Progenitor cell of endocrine pancreas (in vitro differentiated cells): ENCODE measurements at regions not wholly inside any gene's neighbourhood (a gene's known extent, or its start where the extent isn't known, plus 50 kb on each side); places are given as distances from the start of the nearest gene placed in this dataset.

Experiments used
- DNase-seq: peaks from one replicate; pipeline ENCODE4 v3.0.0; 2021; ENCODE audit warnings: low spot score; ENCODE audit not compliant: unreplicated experiment
- H3K27ac Mint-ChIP-seq: 2 replicates; pipeline ENCODE4 v1.8.0; 2021; ENCODE audit warnings: mild to moderate bottlenecking, moderate library complexity, mixed read lengths
- H3K27me3 Mint-ChIP-seq: 2 replicates; pipeline ENCODE4 v1.8.0; 2021; ENCODE audit warnings: mixed read lengths
- H3K36me3 Mint-ChIP-seq: 2 replicates; pipeline ENCODE4 v1.8.0; 2022; ENCODE audit warnings: mixed read lengths; ENCODE audit not compliant: insufficient read depth
- H3K4me1 Mint-ChIP-seq: 2 replicates; pipeline ENCODE4 v1.8.0; 2021; ENCODE audit warnings: low read depth, mixed read lengths
- H3K4me3 Mint-ChIP-seq: 2 replicates; pipeline ENCODE4 v1.8.0; 2021; ENCODE audit warnings: low read depth, mild to moderate bottlenecking, moderate library complexity, mixed read lengths
- H3K9me3 Mint-ChIP-seq: 2 replicates; pipeline ENCODE4 v1.8.0; 2021; ENCODE audit warnings: low read depth, mixed read lengths
- TF ChIP-seq, protein P1 (sequence below): fragments of 200-600 bp; sonication (generic); IDR thresholded peaks from one replicate; pipeline ENCODE4 v1.5.0; 2021; ENCODE audit warnings: antibody characterized with exemption, mild to moderate bottlenecking; ENCODE audit not compliant: unreplicated experiment

GRCh38 chr9:29648132-29648531 is 2074.9 kb upstream of the C9orf72 start:
- Mint-ChIP-seq H3K4me1 (no peaks in the 10 kb centered on the region), H3K27ac (no peak overlapping the region), H3K4me3 (no peak overlapping the region), H3K27me3 (no peaks in the 10 kb centered on the region), H3K9me3 (no peaks in the 10 kb centered on the region), H3K36me3 (no peaks in the 10 kb centered on the region)
- no peak for DNase-seq
- TF ChIP-seq, protein P1, sequence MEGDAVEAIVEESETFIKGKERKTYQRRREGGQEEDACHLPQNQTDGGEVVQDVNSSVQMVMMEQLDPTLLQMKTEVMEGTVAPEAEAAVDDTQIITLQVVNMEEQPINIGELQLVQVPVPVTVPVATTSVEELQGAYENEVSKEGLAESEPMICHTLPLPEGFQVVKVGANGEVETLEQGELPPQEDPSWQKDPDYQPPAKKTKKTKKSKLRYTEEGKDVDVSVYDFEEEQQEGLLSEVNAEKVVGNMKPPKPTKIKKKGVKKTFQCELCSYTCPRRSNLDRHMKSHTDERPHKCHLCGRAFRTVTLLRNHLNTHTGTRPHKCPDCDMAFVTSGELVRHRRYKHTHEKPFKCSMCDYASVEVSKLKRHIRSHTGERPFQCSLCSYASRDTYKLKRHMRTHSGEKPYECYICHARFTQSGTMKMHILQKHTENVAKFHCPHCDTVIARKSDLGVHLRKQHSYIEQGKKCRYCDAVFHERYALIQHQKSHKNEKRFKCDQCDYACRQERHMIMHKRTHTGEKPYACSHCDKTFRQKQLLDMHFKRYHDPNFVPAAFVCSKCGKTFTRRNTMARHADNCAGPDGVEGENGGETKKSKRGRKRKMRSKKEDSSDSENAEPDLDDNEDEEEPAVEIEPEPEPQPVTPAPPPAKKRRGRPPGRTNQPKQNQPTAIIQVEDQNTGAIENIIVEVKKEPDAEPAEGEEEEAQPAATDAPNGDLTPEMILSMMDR, result no peak

DNA sequence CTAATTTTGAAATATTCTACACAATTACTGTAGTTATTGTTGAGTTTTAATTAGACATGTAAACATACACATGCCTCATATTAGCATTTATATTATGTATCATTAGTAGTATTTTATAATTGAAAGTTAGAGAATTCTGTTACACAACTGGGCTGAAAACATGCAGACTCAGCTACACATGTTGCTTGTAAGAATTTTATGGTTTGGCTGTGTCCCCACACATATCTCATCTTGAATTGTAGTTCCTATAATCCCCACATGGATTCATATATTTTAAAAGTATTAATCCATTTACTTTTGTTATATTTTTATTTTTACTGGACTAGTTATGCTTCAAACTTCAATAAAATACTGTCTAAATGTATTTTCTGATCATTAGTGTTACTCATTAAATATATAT is 2075.3 kb upstream of the C9orf72 start:
- no peak for DNase-seq
- Mint-ChIP-seq H3K4me1 (no peaks in the 10 kb centered on the region), H3K27me3 (no peaks in the 10 kb centered on the region), H3K36me3 (no peaks in the 10 kb centered on the region), H3K27ac (no peak overlapping the region), H3K4me3 (no peak overlapping the region), H3K9me3 (no peaks in the 10 kb centered on the region)
- TF ChIP-seq, protein P1, result no peak

DNA sequence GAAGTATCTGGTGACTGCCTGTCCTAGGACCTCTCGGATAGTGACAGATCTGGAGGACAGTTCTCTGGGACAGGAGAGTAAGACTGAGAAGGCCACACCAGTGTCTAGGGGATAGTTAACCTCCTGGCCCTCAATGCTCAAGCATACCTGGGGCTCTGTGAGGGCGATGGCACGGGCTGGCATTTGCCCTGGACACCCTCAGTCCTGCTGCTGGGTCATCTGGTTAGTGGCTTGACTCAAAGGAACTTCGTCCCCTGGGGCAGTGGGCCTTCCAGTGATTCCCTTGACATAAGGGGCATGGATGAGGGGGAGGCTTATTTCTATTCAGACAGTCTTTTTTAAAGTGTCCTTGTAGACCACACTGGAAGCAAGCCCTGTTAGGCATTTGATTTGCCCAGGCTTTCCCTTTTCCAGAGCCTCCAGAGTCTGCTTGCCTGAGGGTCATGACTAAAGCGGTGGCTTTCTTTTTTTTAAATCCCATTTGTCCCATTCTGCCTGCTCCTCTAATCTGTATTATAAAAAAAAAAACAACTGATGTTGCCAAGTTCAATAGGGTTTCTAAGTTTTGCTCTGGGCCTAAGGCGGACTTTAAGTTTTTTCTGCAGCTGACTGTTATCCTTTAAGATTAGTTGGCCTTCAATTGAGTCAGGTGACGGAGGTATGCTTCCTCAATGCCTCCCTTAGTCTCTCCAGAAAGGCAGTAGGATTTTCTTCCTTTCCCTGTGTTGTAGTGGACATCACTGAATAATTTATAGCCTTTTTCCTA is 2083.5 kb upstream of the C9orf72 start:
- Mint-ChIP-seq H3K36me3 (no peaks in the 10 kb centered on the region), H3K27me3 (no peaks in the 10 kb centered on the region), H3K27ac (no peak overlapping the region), H3K4me1 (no peaks in the 10 kb centered on the region), H3K9me3 (peaks cover 7% of the 10 kb centered on the region), H3K4me3 (no peak overlapping the region)
- DNase-seq, result no peak
- TF ChIP-seq, protein P1, result no peak

- Mint-ChIP-seq H3K27me3 (no peaks in the 10 kb centered on the region), H3K36me3 (no peaks in the 10 kb centered on the region)
- no peak for DNase-seq
Measured at GRCh38 chr9:29657821-29658220, 2084.5 kb upstream of the C9orf72 start.

DNA sequence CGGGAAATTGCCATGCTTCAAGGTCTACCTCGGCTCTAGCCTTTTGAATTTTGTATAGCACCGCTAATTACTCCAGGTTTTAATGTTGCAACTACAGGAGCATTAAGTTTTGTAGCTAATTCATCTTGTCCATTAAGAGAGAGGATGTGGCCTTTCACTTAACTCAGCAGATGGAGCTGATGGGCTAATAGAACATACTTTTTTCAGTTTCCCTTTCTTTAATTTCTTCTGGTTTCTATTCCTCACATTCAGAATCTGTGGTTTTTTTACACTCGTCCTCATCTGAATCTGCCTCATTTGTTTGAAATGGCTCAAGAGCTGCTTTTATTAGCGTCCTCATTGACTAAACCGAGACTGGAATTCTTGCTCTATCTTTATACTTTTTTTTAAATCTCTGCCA is 2085.7 kb upstream of the C9orf72 start:
- Mint-ChIP-seq H3K36me3 (no peaks in the 10 kb centered on the region), H3K4me3 (no peak overlapping the region), H3K27ac (no peak overlapping the region), H3K27me3 (no peaks in the 10 kb centered on the region), H3K4me1 (no peaks in the 10 kb centered on the region), H3K9me3 (peaks cover 7% of the 10 kb centered on the region)
- TF ChIP-seq, protein P1, result no peak
- DNase-seq, result no peak

More at GRCh38 chr9:29657821-29658220, 2084.5 kb upstream of the C9orf72 start:
- Mint-ChIP-seq H3K27ac (no peak overlapping the region), H3K9me3 (peaks cover 7% of the 10 kb centered on the region), H3K4me3 (no peak overlapping the region), H3K4me1 (no peaks in the 10 kb centered on the region)
- TF ChIP-seq, protein P1, result no peak
